ENCODE measurements at regions not wholly inside any gene's neighbourhood (a gene's known extent, or its start where the extent isn't known, plus 50 kb on each side); places are given as distances from the start of the nearest gene placed in this dataset.

DNA sequence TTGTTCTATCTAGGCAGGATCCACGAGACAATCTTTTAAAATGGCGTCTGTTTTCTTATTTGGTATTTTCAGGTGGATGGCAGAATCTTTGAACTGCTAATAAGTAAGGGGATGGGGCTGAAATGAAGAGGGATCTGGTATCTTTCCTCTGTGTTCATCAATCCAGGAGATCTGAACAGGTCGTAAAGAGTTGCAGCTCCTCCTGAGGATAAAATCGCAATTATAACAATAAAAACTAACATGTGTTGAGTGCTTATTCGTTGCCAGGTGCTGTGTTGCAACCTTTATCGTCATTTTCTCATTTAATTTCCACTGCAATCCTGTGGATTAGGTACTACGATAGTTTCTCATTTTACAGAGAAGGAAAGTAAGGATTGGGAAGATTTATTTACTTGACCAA is 134.6 kb upstream of the DPYD start:
- DNase-seq = no peak

- no peak for DNase-seq
Measured at GRCh38 chr1:98054786-98055185, 134.0 kb upstream of the DPYD start.

GRCh38 chr1:98054367-98054701 is 133.5 kb upstream of the DPYD start:
- DNase-seq = no peak

DNA sequence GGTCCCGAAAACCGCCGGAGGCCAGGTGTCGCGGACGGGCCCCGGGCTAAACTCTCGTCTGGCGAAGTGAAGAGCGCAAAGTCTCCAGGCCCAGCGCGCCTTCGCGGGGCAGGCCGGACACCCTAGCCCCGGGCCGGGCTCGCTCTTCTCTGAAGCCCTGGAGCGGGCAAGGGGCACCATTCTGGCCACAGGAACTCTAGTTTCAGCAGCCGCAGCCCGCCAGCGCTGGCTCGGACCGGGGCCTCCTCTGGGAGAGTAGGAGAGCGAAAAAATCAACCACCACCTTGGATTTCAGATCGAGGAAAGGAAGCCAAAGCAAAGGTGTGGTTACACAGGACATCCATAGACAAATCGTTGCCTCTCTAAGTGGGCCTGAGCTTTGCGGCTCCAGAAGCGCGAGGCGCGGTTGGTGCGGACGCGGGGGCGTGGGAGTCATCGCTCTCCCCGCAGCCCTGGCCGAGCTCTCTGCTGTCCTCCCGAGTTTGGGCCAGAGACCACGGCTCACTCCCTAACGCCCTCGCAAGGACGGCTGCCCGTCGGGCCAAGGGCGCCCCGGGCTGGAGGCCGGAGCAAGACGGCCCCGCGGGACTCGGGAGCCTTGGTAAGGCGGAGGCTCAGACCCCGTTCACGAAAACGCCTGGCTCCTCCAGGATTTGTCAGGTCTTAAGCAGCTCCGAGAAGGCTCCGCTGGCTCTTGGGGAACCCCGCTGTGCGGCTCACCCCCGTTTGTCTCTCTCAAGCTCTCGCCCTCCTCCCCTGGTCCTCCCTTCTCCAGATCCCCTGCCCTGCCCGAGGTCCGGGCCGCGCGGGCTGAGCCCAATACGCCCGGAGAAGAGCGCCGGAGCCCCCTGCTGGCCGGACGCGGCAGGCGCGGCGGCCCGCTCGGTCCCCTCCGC is 132.9 kb upstream of the DPYD start:
- DNase-seq = peak; percentile 50

DNA sequence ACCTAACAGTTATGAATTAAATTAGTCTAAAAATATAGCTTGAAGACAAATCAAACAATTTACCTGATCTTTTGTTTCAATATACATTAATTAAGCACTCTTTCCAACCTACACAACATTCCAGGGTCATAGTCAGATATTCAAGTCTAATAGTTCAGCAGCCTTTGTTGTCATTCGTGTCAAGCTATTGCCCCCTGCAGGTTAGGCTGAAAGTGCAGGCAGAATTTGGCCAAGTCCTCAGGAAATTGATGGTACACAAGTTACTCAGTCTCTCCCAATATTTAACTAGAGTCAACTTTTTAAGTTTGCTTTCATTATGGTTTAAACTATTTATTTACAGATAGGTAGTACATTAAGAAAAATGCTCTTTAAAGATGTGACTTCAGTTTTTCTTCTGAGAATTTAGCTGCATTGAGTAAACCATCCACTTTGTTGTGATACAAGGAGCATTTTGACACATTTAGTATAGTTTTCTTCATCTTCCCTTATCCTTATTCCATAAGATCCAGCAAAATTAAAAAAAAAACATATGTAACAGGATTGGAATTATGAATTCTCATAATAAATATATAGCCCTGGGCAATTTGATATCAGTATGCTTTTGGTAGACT is 130.3 kb upstream of the DPYD start:
- peak; percentile 77 for DNase-seq

GRCh38 chr1:98049370-98050135 is 128.7 kb upstream of the DPYD start:
- no peak for DNase-seq

DNA sequence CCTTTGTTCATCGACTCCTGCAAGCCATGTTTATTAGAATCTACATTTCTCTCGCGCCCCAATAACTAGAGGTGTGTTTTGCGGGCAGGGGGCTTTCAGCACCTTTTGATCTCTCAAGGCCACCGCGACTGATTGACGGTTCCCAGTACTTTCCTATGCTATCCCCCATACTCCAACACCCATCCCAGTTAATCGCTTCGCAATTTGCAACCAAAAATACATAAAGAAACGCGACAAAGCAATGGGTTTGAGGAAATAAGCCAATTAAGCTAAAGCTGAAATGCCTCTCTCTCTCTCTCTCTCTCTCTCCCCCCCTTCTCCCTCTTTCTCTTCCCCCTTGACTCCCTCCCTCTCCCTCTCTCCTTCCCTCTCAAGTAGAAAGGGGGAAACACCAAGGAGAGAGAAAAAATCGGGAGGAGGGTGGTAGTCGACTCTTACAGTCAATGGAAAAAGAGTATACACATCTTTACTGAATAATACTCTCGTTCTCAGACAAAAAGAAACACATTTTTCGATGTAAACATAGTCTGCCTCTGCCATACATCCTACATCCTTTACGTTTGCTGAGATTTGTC is 128.0 kb upstream of the DPYD start:
- no peak for DNase-seq

- peak; percentile 72 for DNase-seq
Measured at GRCh38 chr1:98048244-98048643, 127.4 kb upstream of the DPYD start.

GRCh38 chr1:98047171-98047570 is 126.3 kb upstream of the DPYD start:
- DNase-seq = no peak

- DNase-seq = no peak
Measured at GRCh38 chr1:98045767-98046641, 125.2 kb upstream of the DPYD start.

GRCh38 chr1:98045211-98045766 is 124.5 kb upstream of the DPYD start:
- DNase-seq = no peak

DNA sequence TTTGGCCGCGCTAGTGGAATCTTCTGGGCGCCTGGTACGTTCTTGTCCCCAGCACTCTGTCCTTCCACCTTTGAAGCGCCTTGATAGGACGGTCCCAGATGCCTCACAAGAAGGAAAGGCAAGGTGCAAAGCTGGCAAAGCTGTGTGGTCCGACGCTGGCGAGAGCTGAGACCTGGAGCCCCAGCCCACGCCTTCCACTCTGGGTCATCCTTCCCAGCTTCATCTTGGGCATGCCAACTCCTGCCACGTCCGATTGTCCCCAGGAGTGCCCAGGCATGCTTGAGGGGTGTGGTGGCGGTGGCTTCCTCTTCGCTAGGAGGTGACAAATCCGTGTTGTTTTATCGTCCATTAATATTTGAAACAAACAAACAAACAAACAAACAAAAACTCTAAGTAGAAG is 123.9 kb upstream of the DPYD start:
- no peak for DNase-seq

- DNase-seq = no peak
Measured at GRCh38 chr1:98044071-98044697, 123.3 kb upstream of the DPYD start.

DNA sequence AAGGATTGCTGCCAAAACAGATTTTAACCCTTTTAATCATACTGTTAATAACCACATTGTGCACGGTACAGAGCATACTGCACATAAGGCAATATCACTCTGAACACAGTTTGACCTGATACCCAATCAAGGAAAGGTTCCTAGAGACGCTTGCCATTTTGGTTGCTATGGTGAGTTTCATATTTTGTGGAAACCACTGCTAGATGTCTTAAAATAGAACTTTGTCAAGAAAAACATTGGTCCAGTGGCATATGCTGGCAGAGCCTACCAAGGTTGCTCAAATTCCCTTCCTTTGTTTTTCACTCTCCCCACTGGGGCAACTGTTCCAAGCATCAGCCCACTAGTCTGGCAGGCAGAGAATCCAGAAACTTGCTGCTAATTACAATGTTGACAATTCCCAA is 114.8 kb upstream of the DPYD start:
- DNase-seq = no peak

GRCh38 chr1:98034505-98034904 is 113.7 kb upstream of the DPYD start:
- DNase-seq = no peak

GRCh38 chr1:98032958-98033357 is 112.1 kb upstream of the DPYD start:
- no peak for DNase-seq

- no peak for DNase-seq
Measured at GRCh38 chr1:98030976-98031375, 110.1 kb upstream of the DPYD start.

DNA sequence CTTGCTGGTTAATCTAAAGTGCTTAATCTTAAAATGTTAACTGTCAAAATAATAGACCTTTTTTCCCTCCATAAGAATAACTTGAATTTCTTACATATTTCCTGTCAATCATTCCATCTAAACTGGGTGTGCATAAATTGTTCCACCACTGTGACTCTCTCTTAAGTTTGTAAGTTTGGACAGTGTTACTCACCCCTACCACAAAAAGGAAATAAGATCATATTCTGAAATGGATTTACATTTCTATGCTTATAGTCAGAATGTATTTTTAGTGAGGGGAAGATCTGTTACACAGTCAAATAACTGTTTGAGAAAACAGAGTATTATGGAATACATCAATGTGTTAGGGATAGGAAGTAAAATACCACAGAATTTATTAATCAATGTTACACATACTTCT is 109.6 kb upstream of the DPYD start:
- no peak for DNase-seq

DNA sequence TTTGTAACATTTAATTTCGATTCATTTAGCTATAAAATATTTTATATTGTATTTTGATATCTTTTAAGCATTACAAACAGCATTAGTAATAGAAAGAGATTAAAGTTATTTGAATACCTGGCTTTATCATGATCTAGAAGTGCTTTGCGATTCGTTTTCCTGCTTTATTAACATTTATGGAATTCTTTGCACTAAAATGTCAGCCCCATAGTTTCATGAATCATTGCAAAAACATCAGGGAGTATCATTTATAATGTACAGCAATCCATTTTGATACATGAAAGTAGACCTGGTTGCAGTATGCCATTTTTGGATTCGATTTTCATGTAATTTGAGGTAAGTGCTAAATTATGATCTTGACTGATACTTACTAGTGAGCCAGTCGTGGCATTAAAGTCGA is 108.0 kb upstream of the DPYD start:
- DNase-seq = no peak

DNA sequence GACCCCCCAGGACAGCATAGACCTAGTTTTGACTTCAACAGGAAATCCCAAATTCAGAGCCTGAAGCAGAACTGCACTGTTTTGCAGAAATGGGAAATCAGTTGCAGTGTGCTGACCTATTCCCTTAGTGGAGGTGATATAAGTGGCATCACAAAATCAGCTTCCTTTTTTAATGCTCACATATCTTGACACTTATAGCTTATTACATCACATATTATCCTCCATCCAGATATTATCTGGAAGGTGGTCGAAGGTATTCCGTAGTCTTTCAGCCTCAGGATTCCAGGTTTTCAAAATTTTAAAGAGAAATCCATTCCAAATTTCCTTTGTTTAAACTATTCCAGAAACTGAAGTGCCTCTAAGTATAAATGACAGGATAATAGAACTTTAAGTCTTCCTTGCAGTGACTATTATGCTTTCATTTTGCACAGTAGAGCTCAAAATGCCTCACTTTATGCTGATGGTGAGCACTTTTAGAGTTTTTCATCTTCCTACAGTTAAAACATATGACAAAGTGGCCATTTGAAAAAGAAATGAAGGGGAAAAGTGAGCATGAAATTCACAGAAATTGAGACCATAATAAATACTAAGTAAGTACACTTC is 106.4 kb upstream of the DPYD start:
- DNase-seq = no peak

DNA sequence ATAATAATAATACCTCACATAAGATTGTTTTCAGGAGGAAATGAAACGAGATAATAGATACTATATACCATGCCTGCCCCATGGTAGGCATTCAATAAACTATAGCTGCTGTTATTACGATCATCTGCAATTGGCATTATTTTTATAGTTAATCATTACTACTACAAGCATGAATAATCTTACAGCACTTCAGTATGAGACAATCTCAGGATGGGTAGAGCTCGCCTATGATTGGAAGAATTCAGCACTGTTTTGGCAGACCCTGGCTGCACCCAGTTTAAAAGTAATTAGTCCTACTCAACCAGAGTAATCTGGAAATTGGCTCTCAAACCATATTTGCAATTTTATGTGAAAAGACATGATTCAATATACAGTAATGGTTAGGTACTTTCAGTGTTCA is 105.0 kb upstream of the DPYD start:
- DNase-seq = no peak
